Endothelial cell (in vitro differentiated cells): ENCODE measurements at regions not wholly inside any gene's neighbourhood (a gene's known extent, or its start where the extent isn't known, plus 50 kb on each side); places are given as distances from the start of the nearest gene placed in this dataset.

Experiments
- DNase-seq: peaks from one replicate; pipeline ENCODE4 v3.0.0; 2021; ENCODE audit warnings: low spot score
- H3K27ac Mint-ChIP-seq: one replicate; pipeline ENCODE4 v1.8.0; 2021; ENCODE audit warnings: mixed read lengths, inconsistent platforms; ENCODE audit not compliant: unreplicated experiment
- H3K27me3 Mint-ChIP-seq: one replicate; pipeline ENCODE4 v1.8.0; 2021; ENCODE audit warnings: mild to moderate bottlenecking, moderate library complexity, mixed read lengths, inconsistent platforms; ENCODE audit not compliant: unreplicated experiment
- H3K36me3 Mint-ChIP-seq: one replicate; pipeline ENCODE4 v1.8.0; 2021; ENCODE audit warnings: mild to moderate bottlenecking, low read depth, mixed read lengths, inconsistent platforms; ENCODE audit not compliant: unreplicated experiment
- H3K4me1 Mint-ChIP-seq: one replicate; pipeline ENCODE4 v1.8.0; 2021; ENCODE audit warnings: mild to moderate bottlenecking, mixed read lengths, inconsistent platforms; ENCODE audit not compliant: unreplicated experiment
- H3K4me3 Mint-ChIP-seq: one replicate; pipeline ENCODE4 v1.8.0; 2021; ENCODE audit warnings: mild to moderate bottlenecking, mixed read lengths, inconsistent platforms; ENCODE audit not compliant: unreplicated experiment
- H3K9me3 Mint-ChIP-seq: one replicate; pipeline ENCODE4 v1.8.0; 2021; ENCODE audit warnings: mixed read lengths, inconsistent platforms; ENCODE audit not compliant: unreplicated experiment
- TF ChIP-seq, protein P1 (sequence below): fragments of 200-600 bp; sonication (generic); IDR thresholded peaks from one replicate; pipeline ENCODE4 v1.5.0; 2021; ENCODE audit warnings: antibody characterized with exemption; ENCODE audit not compliant: unreplicated experiment

DNA sequence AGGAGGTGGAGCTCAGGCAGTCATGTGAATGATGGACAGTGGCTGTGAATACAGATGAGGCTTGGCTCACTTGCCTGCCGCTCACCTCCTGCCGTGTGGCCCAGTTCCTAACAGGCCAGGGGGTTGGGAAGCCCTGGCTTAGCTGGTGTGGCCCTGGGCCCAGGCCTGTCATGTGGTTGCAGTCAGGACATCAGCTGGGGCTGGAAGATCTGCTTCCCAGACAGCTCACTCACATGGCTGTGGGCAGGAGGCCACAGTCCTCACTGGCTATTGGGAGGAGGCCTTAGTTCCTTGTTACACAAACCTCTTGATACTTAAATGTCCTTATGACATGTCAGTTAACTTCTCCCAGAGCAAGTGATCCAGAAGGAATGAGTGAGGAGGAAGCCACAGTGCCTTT lies 138.8 kb upstream of the CSF3R start:
- no peak overlapping the region for H3K27ac Mint-ChIP-seq
- no peak overlapping the region for H3K4me3 Mint-ChIP-seq
- H3K9me3 Mint-ChIP-seq, result no peaks in the 10 kb centered on the region
- no peak for DNase-seq
- TF ChIP-seq, protein P1, sequence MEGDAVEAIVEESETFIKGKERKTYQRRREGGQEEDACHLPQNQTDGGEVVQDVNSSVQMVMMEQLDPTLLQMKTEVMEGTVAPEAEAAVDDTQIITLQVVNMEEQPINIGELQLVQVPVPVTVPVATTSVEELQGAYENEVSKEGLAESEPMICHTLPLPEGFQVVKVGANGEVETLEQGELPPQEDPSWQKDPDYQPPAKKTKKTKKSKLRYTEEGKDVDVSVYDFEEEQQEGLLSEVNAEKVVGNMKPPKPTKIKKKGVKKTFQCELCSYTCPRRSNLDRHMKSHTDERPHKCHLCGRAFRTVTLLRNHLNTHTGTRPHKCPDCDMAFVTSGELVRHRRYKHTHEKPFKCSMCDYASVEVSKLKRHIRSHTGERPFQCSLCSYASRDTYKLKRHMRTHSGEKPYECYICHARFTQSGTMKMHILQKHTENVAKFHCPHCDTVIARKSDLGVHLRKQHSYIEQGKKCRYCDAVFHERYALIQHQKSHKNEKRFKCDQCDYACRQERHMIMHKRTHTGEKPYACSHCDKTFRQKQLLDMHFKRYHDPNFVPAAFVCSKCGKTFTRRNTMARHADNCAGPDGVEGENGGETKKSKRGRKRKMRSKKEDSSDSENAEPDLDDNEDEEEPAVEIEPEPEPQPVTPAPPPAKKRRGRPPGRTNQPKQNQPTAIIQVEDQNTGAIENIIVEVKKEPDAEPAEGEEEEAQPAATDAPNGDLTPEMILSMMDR, result no peak
- no peaks in the 10 kb centered on the region for H3K36me3 Mint-ChIP-seq
- peaks cover under 1% of the 10 kb centered on the region for H3K27me3 Mint-ChIP-seq
- no peaks in the 10 kb centered on the region for H3K4me1 Mint-ChIP-seq

DNA sequence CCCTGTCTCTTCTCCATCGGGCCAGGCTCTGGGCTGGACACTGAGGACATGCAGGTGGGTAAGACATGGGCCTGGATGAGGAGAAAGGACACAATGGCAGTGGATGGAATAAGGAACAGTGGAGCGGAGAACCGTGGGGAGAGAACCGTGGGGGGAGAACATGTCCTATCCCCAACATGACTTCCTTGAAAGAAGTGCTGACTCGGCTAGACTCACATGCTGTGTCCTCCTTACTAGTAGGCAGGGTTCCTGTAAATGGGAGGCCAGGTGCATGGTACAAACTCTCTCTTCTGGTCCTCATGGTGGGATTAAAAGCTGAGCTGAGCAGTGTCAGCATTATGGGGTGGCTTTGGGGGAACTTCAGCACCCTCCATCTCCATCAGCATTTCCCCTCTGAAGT lies 137.4 kb upstream of the CSF3R start:
- Mint-ChIP-seq H3K36me3 (no peaks in the 10 kb centered on the region), H3K27ac (no peak overlapping the region), H3K4me3 (no peak overlapping the region), H3K4me1 (no peaks in the 10 kb centered on the region), H3K9me3 (no peaks in the 10 kb centered on the region), H3K27me3 (no peaks in the 10 kb centered on the region)
- TF ChIP-seq, protein P1, result no peak
- no peak for DNase-seq

DNA sequence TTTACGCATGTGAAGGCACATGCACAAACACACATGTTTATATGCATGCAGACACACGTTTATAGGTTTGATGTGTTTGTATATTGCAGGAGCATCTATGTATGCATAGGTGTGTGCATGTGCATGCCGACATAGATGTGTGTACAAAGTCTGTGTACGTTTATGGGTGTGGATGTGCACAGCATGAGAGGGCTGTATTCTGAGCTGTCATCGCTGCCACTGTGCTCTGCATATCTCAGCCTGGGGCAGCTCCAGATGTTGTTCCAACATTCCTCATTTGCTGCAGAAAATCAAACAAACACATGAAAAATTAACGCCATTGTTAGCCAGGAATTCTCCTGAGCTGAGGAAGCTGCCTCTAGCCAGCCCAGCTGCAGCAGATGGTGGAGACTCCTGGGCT lies 132.3 kb upstream of the CSF3R start:
- TF ChIP-seq, protein P1, result no peak

DNA sequence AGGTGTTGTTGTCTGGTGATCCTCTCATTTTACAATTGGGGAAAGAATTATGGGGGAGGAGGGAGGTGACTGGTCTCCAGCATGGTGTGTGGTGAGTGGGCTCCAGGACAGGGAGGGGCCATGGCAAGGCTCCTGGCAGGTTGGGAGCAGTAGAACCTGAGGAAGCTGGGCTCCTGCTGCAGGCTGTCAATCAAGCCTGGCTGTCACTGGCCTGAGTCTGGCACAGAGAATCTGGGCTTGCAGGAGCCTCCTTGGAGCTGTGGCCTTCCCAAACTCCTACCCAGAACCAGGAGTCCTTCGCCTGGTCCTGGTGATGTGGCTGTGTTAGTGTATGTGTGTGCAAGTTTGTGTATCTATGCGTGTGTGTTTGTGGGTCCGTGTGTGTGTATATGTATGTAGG lies 131.9 kb upstream of the CSF3R start:
- H3K4me3 Mint-ChIP-seq, result no peak overlapping the region
- no peaks in the 10 kb centered on the region for H3K36me3 Mint-ChIP-seq
- no peaks in the 10 kb centered on the region for H3K27me3 Mint-ChIP-seq
- TF ChIP-seq, protein P1, result no peak
- DNase-seq, result no peak
- H3K27ac Mint-ChIP-seq, result no peak overlapping the region
- H3K9me3 Mint-ChIP-seq, result no peaks in the 10 kb centered on the region
- H3K4me1 Mint-ChIP-seq, result no peaks in the 10 kb centered on the region

More for the DNA sequence above, 132.3 kb upstream of the CSF3R start:
- Mint-ChIP-seq H3K36me3 (no peaks in the 10 kb centered on the region), H3K4me3 (no peak overlapping the region), H3K9me3 (no peaks in the 10 kb centered on the region), H3K4me1 (no peaks in the 10 kb centered on the region), H3K27ac (no peak overlapping the region), H3K27me3 (no peaks in the 10 kb centered on the region)
- no peak for DNase-seq

DNA sequence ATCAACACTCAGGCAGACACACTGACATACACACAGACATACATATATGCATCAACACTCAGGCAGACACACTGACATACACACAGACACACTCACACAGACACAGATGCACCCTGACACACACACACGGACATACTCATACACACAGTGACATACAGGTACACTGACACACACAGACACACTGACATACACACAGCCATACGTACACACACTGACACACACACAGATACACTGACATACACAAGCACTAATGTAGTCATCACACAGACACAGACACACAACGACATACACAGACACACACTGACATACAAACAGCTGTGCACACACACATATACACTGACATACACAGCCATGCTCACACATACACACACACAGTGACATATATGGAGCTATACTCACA lies 131.0 kb upstream of the CSF3R start:
- Mint-ChIP-seq H3K4me1 (no peaks in the 10 kb centered on the region), H3K4me3 (no peak overlapping the region), H3K27me3 (no peaks in the 10 kb centered on the region), H3K9me3 (no peaks in the 10 kb centered on the region), H3K36me3 (no peaks in the 10 kb centered on the region), H3K27ac (no peak overlapping the region)
- TF ChIP-seq, protein P1, result no peak
- DNase-seq, result no peak
